Smooth muscle cell (in vitro differentiated cells): ENCODE measurements at regions not wholly inside any gene's neighbourhood (a gene's known extent, or its start where the extent isn't known, plus 50 kb on each side); places are given as distances from the start of the nearest gene placed in this dataset.

Experiments
- DNase-seq: peaks from one replicate; lab custom pipeline; 2025; ENCODE audit not compliant: unreplicated experiment; lab: John Stamatoyannopoulos, UW
- H2AFZ ChIP-seq: fragments of 200-600 bp; sonication (generic); 2 replicates; pipeline ENCODE4 v1.6.0; 2016; ENCODE audit warnings: antibody characterized with exemption, low read depth, mild to moderate bottlenecking
- H3F3A ChIP-seq: fragments of 200-600 bp; sonication (generic); 2 replicates; pipeline ENCODE4 v1.6.0; 2017; ENCODE audit warnings: antibody characterized with exemption, low read depth
- H3K27ac ChIP-seq: fragments of 200-600 bp; sonication (generic); 2 replicates; pipeline ENCODE4 v1.5.1; 2016; ENCODE audit warnings: low read depth, mild to moderate bottlenecking
- H3K27me3 ChIP-seq: fragments of 200-600 bp; sonication (generic); 2 replicates; pipeline ENCODE4 v1.6.1; 2016; ENCODE audit warnings: low read depth, mild to moderate bottlenecking
- H3K36me3 ChIP-seq: fragments of 200-600 bp; sonication (generic); 2 replicates; pipeline ENCODE4 v1.5.1; 2016; ENCODE audit warnings: low read depth
- H3K4me1 ChIP-seq: fragments of 200-600 bp; sonication (generic); 2 replicates; pipeline ENCODE4 v1.5.1; 2016; ENCODE audit warnings: low read depth
- H3K4me2 ChIP-seq: fragments of 200-600 bp; sonication (generic); 2 replicates; pipeline ENCODE4 v1.6.0; 2016; ENCODE audit warnings: mild to moderate bottlenecking
- H3K4me3 ChIP-seq: fragments of 200-600 bp; sonication (generic); 2 replicates; pipeline ENCODE4 v1.5.1; 2016; ENCODE audit warnings: mild to moderate bottlenecking
- H3K79me2 ChIP-seq: fragments of 200-600 bp; sonication (generic); 2 replicates; pipeline ENCODE4 v1.6.0; 2016; ENCODE audit warnings: low read depth, mild to moderate bottlenecking
- H3K9ac ChIP-seq: fragments of 200-600 bp; sonication (generic); 2 replicates; pipeline ENCODE4 v1.6.0; 2016; ENCODE audit warnings: low read depth
- H3K9me3 ChIP-seq: fragments of 200-600 bp; sonication (generic); replicated peaks from 2 replicates; pipeline ENCODE4 v1.5.1; 2016; ENCODE audit warnings: low read depth
- H4K20me1 ChIP-seq: fragments of 200-600 bp; sonication (generic); 2 replicates; pipeline ENCODE4 v1.6.0; 2016; ENCODE audit warnings: low read depth
- CTCF ChIP-seq: fragments of 200-600 bp; sonication (generic); IDR thresholded peaks from 2 replicates; pipeline ENCODE4 v1.5.1; 2017; ENCODE audit warnings: borderline replicate concordance, mild to moderate bottlenecking, antibody characterized with exemption; ENCODE audit not compliant: insufficient read depth, poor library complexity, severe bottlenecking
- WGBS: methylation state at CpG from one replicate; pipeline ENCODE4 v1.1.7; 2016; ENCODE audit warnings: low lambda C conversion rate; 5-methylcytosine and 5-hydroxymethylcytosine counted together

GRCh38 chr10:76733441-76733936 lies 904.1 kb downstream of the KCNMA1 start:
- Histone ChIP-seq H2AFZ (no peak overlapping the region), H4K20me1 (no peaks in the 10 kb centered on the region), H3K4me2 (no peak overlapping the region), H3K36me3 (no peaks in the 10 kb centered on the region), H3K27ac (no peak overlapping the region), H3K9ac (no peak overlapping the region), H3K79me2 (no peaks in the 10 kb centered on the region), H3F3A (no peaks in the 10 kb centered on the region), H3K9me3 (no peaks in the 10 kb centered on the region), H3K27me3 (no peaks in the 10 kb centered on the region), H3K4me3 (no peak overlapping the region), H3K4me1 (peaks cover under 1% of the 10 kb centered on the region)
- TF ChIP-seq CTCF: no peak
- WGBS: 94% methylated on average over 5 of the region's 5 CpGs
- no peak for DNase-seq

- H3K79me2 ChIP-seq: no peaks in the 10 kb centered on the region
- no peak for DNase-seq
- H3K36me3 ChIP-seq: no peaks in the 10 kb centered on the region
- 87% methylated on average over 3 of the region's 3 CpGs for WGBS
- H3K4me2 ChIP-seq: no peak overlapping the region
- no peak overlapping the region for H3K27ac ChIP-seq
- no peak overlapping the region for H2AFZ ChIP-seq
- no peaks in the 10 kb centered on the region for H3K4me1 ChIP-seq
- H3F3A ChIP-seq: no peaks in the 10 kb centered on the region
- H3K9me3 ChIP-seq: no peaks in the 10 kb centered on the region
- TF ChIP-seq CTCF: no peak
- no peak overlapping the region for H3K4me3 ChIP-seq
- H3K27me3 ChIP-seq: no peaks in the 10 kb centered on the region
- H4K20me1 ChIP-seq: no peaks in the 10 kb centered on the region
- no peak overlapping the region for H3K9ac ChIP-seq
These were observed 905.3 kb downstream of the KCNMA1 start for GRCh38 chr10:76732306-76732705.

- Histone ChIP-seq H3K9me3 (no peaks in the 10 kb centered on the region), H3K27ac (no peak overlapping the region), H4K20me1 (no peaks in the 10 kb centered on the region)
These were observed 907.6 kb downstream of the KCNMA1 start for GRCh38 chr10:76729841-76730487.

More at GRCh38 chr10:76729841-76730487, 907.6 kb downstream of the KCNMA1 start:
- Histone ChIP-seq H3F3A (no peaks in the 10 kb centered on the region), H3K4me1 (no peaks in the 10 kb centered on the region), H2AFZ (no peak overlapping the region), H3K79me2 (no peaks in the 10 kb centered on the region), H3K36me3 (no peaks in the 10 kb centered on the region), H3K4me3 (no peak overlapping the region), H3K9ac (no peak overlapping the region), H3K4me2 (no peak overlapping the region), H3K27me3 (no peaks in the 10 kb centered on the region)
- 86% methylated on average over 1 of the region's 1 CpG for WGBS
- no peak for TF ChIP-seq CTCF
- DNase-seq: no peak
